ENCODE measurements at regions not wholly inside any gene's neighbourhood (a gene's known extent, or its start where the extent isn't known, plus 50 kb on each side); places are given as distances from the start of the nearest gene placed in this dataset.

- no peak for TF ChIP-seq ZBTB33 (IDR thresholded peaks at IDR 0.05; ENCODE audit: borderline replicate concordance, low read depth)
These were observed 57.6 kb upstream of the BCL6 start (continued) for GRCh38 chr3:187802928-187803259.

- WGBS (ENCODE audit: low lambda C conversion rate): 54% methylated on average over 11 of the region's 11 CpGs
- no peaks in the 10 kb centered on the region for H3K36me3 ChIP-seq (replicated peaks in 1 of 2; ENCODE audit: control insufficient read depth in 1 of 2, insufficient read depth in 2 of 2, low read length in 1 of 2)
- no peaks in the 10 kb centered on the region for H3K79me2 ChIP-seq (ENCODE audit: insufficient read depth)
- no peaks in the 10 kb centered on the region for H3K4me1 ChIP-seq (ENCODE audit: control insufficient read depth in 1 of 2, insufficient read depth in 2 of 2, low read depth in 1 of 2, low read length in 1 of 2)
- H3K4me3 ChIP-seq (ENCODE audit: low read depth in 2 of 2, low read length in 1 of 2): no peak overlapping the region
- TF ChIP-seq FOXM1 (IDR thresholded peaks at IDR 0.05; ENCODE audit: low read depth): no peak
- no peak for TF ChIP-seq MAX (IDR thresholded peaks at IDR 0.05; ENCODE audit: low read depth)
- no peak for TF ChIP-seq JUND (IDR thresholded peaks at IDR 0.05)
- no peak for TF ChIP-seq ZBTB33 (IDR thresholded peaks at IDR 0.05; ENCODE audit: borderline replicate concordance, low read depth)
- no peak for TF ChIP-seq EZH2phosphoT487 (IDR thresholded peaks at IDR 0.05; ENCODE audit: borderline replicate concordance, low read depth)
- TF ChIP-seq RXRA (IDR thresholded peaks at IDR 0.05; ENCODE audit: borderline replicate concordance, low read depth): no peak
- no peak overlapping the region for H3K9ac ChIP-seq
- no peaks in the 10 kb centered on the region for H3K9me2 ChIP-seq
- ChIA-PET CTCF (interaction anchor here (0.8 kb wide), 1 partner anchor 64 kb away, joined by 3 read pairs; no protein-coding TSS in a partner anchor), POLR2A (no interaction called here)
- no peaks in the 10 kb centered on the region for H3K27me3 ChIP-seq (ENCODE audit: insufficient read depth)
- H4K20me1 ChIP-seq (ENCODE audit: insufficient read depth): no peaks in the 10 kb centered on the region
- no peak for DNase-seq
- no peak overlapping the region for H2AFZ ChIP-seq (ENCODE audit: low read depth)
- no peaks in the 10 kb centered on the region for H3K9me3 ChIP-seq
- H3F3A ChIP-seq (replicated peaks; ENCODE audit: insufficient read depth): no peaks in the 10 kb centered on the region
- no peak overlapping the region for H3K4me2 ChIP-seq
- H3K27ac ChIP-seq (ENCODE audit: low read depth in 2 of 2, low read length in 1 of 2): no peak overlapping the region
These were observed 59.0 kb upstream of the BCL6 start for GRCh38 chr3:187804120-187804744.

GRCh38 chr3:187804745-187805121 lies 59.5 kb upstream of the BCL6 start:
- Histone ChIP-seq H3F3A (replicated peaks; ENCODE audit: insufficient read depth) (no peaks in the 10 kb centered on the region), H3K27me3 (ENCODE audit: insufficient read depth) (no peaks in the 10 kb centered on the region), H3K4me1 (ENCODE audit: control insufficient read depth in 1 of 2, insufficient read depth in 2 of 2, low read depth in 1 of 2, low read length in 1 of 2) (no peaks in the 10 kb centered on the region), H4K20me1 (ENCODE audit: insufficient read depth) (no peaks in the 10 kb centered on the region), H3K4me3 (ENCODE audit: low read depth in 2 of 2, low read length in 1 of 2) (no peak overlapping the region), H3K9ac (no peak overlapping the region), H3K9me3 (no peaks in the 10 kb centered on the region), H3K9me2 (no peaks in the 10 kb centered on the region), H3K36me3 (replicated peaks in 1 of 2; ENCODE audit: control insufficient read depth in 1 of 2, insufficient read depth in 2 of 2, low read length in 1 of 2) (no peaks in the 10 kb centered on the region), H3K27ac (ENCODE audit: low read depth in 2 of 2, low read length in 1 of 2) (no peak overlapping the region), H3K4me2 (no peak overlapping the region), H3K79me2 (ENCODE audit: insufficient read depth) (no peaks in the 10 kb centered on the region), H2AFZ (ENCODE audit: low read depth) (no peak overlapping the region)
- ChIA-PET CTCF (no interaction called here), POLR2A (no interaction called here)
- WGBS (ENCODE audit: low lambda C conversion rate): 45% methylated on average over 7 of the region's 7 CpGs
- TF ChIP-seq TEAD4 (IDR thresholded peaks at IDR 0.05; ENCODE audit: borderline replicate concordance, insufficient read depth) (no peak), SMC3 (IDR thresholded peaks at IDR 0.05; ENCODE audit: low read depth, low read length) (no peak), SIN3A (IDR thresholded peaks at IDR 0.05; ENCODE audit: borderline replicate concordance, low read depth, low read length) (no peak), USF1 (IDR thresholded peaks at IDR 0.05; ENCODE audit: borderline replicate concordance, low read depth) (no peak), RFX5 (IDR thresholded peaks at IDR 0.05; ENCODE audit: low read length) (no peak), CTCF (IDR thresholded peaks at IDR 0.05) (no peak), GABPA (IDR thresholded peaks at IDR 0.05; ENCODE audit: low read depth) (no peak), POLR2AphosphoS5 (IDR thresholded peaks at IDR 0.05; ENCODE audit: low read depth, low read length) (no peak), IRF3 (IDR thresholded peaks at IDR 0.05; ENCODE audit: low read depth, low read length) (no peak)
- no peak for DNase-seq

Data from SK-N-SH (cell line).